Osteoblast (primary cell): ENCODE measurements at regions not wholly inside any gene's neighbourhood (a gene's known extent, or its start where the extent isn't known, plus 50 kb on each side); places are given as distances from the start of the nearest gene placed in this dataset.

Experiments
- DNase-seq: peaks from one replicate; pipeline ENCODE4 v3.0.0; 2011; ENCODE audit warnings: low spot score, mixed read lengths; ENCODE audit not compliant: insufficient read length; ENCODE audit errors: missing footprints
- H2AFZ ChIP-seq: 2 replicates; pipeline ENCODE4 v1.6.0; 2011; ENCODE audit warnings: mild to moderate bottlenecking, low read length
- H3K27ac ChIP-seq: 2 replicates; pipeline ENCODE4 v1.5.1; 2011; ENCODE audit warnings: mild to moderate bottlenecking, low read depth, low read length, moderate library complexity
- H3K27me3 ChIP-seq: 2 replicates; pipeline ENCODE4 v1.6.0; 2012; ENCODE audit warnings: mild to moderate bottlenecking, control low read depth, inconsistent platforms, low read length, moderate library complexity; ENCODE audit not compliant: insufficient read depth
- H3K36me3 ChIP-seq: 2 replicates; pipeline ENCODE4 v1.5.1; 2011; ENCODE audit warnings: mild to moderate bottlenecking, low read length, control low read depth, moderate library complexity; ENCODE audit not compliant: insufficient read depth
- H3K4me1 ChIP-seq: 2 replicates; pipeline ENCODE4 v1.5.1; 2011; ENCODE audit warnings: mild to moderate bottlenecking, low read length, control low read depth, moderate library complexity; ENCODE audit not compliant: insufficient read depth
- H3K4me2 ChIP-seq: 2 replicates; pipeline ENCODE4 v1.6.0; 2011; ENCODE audit warnings: mild to moderate bottlenecking, low read length; ENCODE audit not compliant: insufficient read depth
- H3K4me3 ChIP-seq: fragments of 200-600 bp; sonication (generic); 3 replicates; pipeline ENCODE4 v1.5.1; 2012; ENCODE audit warnings: mild to moderate bottlenecking, low read length, inconsistent platforms; ENCODE audit not compliant: insufficient read depth
- H3K79me2 ChIP-seq: 2 replicates; pipeline ENCODE4 v1.6.0; 2012; ENCODE audit warnings: mild to moderate bottlenecking, low read length, control low read depth, inconsistent platforms; ENCODE audit not compliant: insufficient read depth
- H3K9me3 ChIP-seq: 2 replicates; pipeline ENCODE4 v1.5.1; 2011; ENCODE audit warnings: low read depth, low read length, control low read depth
- H4K20me1 ChIP-seq: 2 replicates; pipeline ENCODE4 v1.6.0; 2012; ENCODE audit warnings: mild to moderate bottlenecking, low read length, control low read depth; ENCODE audit not compliant: insufficient read depth
- TF ChIP-seq, protein P1 (sequence below): IDR thresholded peaks from 2 replicates; pipeline ENCODE4 v1.5.1; 2011; ENCODE audit warnings: mild to moderate bottlenecking, low read depth, low read length, moderate library complexity; ENCODE audit errors: extremely low read depth

DNA sequence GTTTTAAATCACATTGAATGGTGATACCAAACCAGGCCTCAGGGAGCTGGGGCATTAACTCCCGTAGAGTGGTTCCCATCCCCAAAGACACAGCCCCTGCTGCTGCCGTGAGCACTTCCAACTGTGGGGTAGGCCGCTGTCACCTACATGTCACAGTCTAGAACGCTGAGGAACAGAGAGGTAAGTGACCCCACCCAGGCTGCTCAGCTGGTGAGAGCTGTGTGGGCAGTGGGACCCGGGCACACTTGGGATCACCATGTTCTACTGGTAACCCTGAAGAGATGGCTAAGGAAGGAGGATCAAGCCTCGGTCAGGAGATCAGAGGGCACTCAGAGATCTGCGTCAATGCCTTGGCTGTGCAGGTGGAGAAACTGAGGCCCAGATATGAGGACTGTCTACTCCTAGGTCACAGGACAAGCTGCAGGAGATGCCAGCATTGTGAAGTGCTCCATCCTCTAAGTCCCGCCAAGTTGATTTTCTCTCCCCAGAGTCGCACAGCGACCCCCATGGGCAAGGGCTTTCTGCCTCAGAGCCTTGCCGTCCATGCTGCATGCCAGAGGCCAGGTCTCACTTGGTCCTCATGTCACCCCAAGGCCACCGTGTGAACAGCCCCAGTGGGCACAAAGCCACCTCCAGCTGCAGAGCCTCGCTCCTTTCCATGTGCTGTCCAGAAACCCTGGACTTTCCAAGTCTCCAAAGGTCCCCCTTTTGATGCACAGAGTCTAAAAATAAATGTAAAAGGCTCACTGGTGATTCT lies 144.2 kb upstream of the OTOS start:
- Histone ChIP-seq H3K27me3 (peaks cover 15% of the 10 kb centered on the region), H3K27ac (no peak overlapping the region), H3K79me2 (no peaks in the 10 kb centered on the region), H3K4me2 (no peak overlapping the region), H3K4me1 (no peaks in the 10 kb centered on the region), H4K20me1 (no peaks in the 10 kb centered on the region), H3K9me3 (no peaks in the 10 kb centered on the region), H2AFZ (no peak overlapping the region), H3K4me3 (no peak overlapping the region), H3K36me3 (no peaks in the 10 kb centered on the region)
- no peak for DNase-seq
- TF ChIP-seq, protein P1, sequence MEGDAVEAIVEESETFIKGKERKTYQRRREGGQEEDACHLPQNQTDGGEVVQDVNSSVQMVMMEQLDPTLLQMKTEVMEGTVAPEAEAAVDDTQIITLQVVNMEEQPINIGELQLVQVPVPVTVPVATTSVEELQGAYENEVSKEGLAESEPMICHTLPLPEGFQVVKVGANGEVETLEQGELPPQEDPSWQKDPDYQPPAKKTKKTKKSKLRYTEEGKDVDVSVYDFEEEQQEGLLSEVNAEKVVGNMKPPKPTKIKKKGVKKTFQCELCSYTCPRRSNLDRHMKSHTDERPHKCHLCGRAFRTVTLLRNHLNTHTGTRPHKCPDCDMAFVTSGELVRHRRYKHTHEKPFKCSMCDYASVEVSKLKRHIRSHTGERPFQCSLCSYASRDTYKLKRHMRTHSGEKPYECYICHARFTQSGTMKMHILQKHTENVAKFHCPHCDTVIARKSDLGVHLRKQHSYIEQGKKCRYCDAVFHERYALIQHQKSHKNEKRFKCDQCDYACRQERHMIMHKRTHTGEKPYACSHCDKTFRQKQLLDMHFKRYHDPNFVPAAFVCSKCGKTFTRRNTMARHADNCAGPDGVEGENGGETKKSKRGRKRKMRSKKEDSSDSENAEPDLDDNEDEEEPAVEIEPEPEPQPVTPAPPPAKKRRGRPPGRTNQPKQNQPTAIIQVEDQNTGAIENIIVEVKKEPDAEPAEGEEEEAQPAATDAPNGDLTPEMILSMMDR = no peak

DNA sequence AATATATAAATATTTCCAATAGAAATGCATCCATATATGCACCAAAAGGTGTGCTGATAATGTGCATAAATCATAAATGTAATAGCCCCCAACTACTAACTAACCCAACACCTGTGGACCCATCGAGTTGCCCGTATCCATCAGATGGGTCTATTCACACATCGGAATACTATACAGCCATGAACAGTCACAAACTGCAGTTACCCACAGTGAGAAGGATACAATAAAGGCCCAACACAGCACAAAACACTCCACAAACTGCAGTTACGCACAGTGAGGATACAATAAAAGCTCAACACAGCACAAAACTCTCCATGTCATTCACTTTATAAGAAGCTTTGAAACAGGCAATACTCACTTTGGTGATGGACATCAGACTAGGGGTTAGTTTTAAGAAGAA lies 145.3 kb upstream of the OTOS start:
- no peaks in the 10 kb centered on the region for H4K20me1 ChIP-seq
- H3K79me2 ChIP-seq = no peaks in the 10 kb centered on the region
- H3K27ac ChIP-seq = no peak overlapping the region
- no peak overlapping the region for H3K4me2 ChIP-seq
- H2AFZ ChIP-seq = no peak overlapping the region
- H3K27me3 ChIP-seq = peaks cover 6% of the 10 kb centered on the region
- no peaks in the 10 kb centered on the region for H3K9me3 ChIP-seq
- no peak overlapping the region for H3K4me3 ChIP-seq
- H3K4me1 ChIP-seq = no peaks in the 10 kb centered on the region
- TF ChIP-seq, protein P1 = no peak
- H3K36me3 ChIP-seq = no peaks in the 10 kb centered on the region
- no peak for DNase-seq

DNA sequence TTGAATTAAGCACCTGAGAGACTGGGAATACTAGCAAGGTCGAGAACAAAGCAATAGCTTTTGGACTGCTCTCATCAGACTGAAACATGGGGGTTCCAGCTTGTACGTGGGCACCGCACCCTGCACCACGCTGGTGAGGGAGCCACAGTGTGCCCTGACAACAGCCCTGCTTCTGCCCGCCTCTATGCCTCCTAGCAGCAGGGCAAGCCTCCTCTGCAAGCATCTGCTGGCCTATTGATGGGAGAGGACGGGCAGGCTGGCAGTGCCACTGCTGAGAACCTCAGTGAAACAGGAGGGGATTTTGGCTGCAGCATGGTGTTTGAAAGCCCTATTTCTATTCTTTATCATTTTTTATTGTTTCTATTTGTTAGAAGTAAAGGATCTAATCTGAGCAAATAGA lies 146.1 kb upstream of the OTOS start:
- no peak overlapping the region for H3K27ac ChIP-seq
- no peaks in the 10 kb centered on the region for H3K36me3 ChIP-seq
- no peaks in the 10 kb centered on the region for H3K79me2 ChIP-seq
- no peaks in the 10 kb centered on the region for H4K20me1 ChIP-seq
- H3K9me3 ChIP-seq = no peaks in the 10 kb centered on the region
- H3K27me3 ChIP-seq = peaks cover 8% of the 10 kb centered on the region
- no peak overlapping the region for H2AFZ ChIP-seq
- no peak overlapping the region for H3K4me3 ChIP-seq
- no peak overlapping the region for H3K4me2 ChIP-seq
- TF ChIP-seq, protein P1 = no peak
- DNase-seq = no peak
- no peaks in the 10 kb centered on the region for H3K4me1 ChIP-seq

DNA sequence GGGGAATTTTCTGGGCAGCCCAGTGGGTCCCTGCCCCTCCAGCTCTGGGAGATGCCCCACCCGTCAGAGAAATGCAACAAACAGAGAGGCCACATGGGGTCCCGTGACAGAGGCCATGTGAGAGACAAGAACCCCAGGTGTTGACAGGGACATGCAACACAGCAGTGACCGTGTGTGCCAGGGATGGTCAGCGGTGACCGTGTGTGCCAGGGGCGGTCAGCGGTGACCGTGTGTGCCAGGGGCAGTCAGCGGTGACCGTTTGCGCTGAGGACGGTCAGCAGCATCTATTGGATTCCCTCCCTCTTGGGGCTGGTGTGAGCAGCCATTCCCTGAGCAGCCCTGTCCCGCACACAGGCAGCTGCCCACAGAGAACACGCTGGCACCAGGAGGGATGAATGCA lies 146.6 kb upstream of the OTOS start:
- Histone ChIP-seq H3K4me1 (no peaks in the 10 kb centered on the region), H3K27ac (no peak overlapping the region), H3K4me2 (no peak overlapping the region), H3K4me3 (no peak overlapping the region), H3K9me3 (no peaks in the 10 kb centered on the region), H3K79me2 (no peaks in the 10 kb centered on the region), H4K20me1 (no peaks in the 10 kb centered on the region), H2AFZ (no peak overlapping the region), H3K36me3 (no peaks in the 10 kb centered on the region), H3K27me3 (peaks cover 8% of the 10 kb centered on the region)
- DNase-seq = no peak
- TF ChIP-seq, protein P1 = no peak
